SK-N-SH (cell line): ENCODE measurements at regions not wholly inside any gene's neighbourhood (a gene's known extent, or its start where the extent isn't known, plus 50 kb on each side); places are given as distances from the start of the nearest gene placed in this dataset.

Experiments used
- EZH2phosphoT487 ChIP-seq: fragments of 200-600 bp; sonication (generic); IDR thresholded peaks from 2 replicates; pipeline ENCODE4 v1.6.1; 2017; ENCODE audit warnings: low read depth, mixed run types, mild to moderate bottlenecking, antibody characterized with exemption, moderate library complexity, borderline replicate concordance
- JUND ChIP-seq: IDR thresholded peaks from 2 replicates; pipeline ENCODE4 v1.4.0; 2012
- MEF2A ChIP-seq: IDR thresholded peaks from 2 replicates; pipeline ENCODE4 v1.4.0; 2012; ENCODE audit warnings: low read depth, borderline replicate concordance
- NFIC ChIP-seq: IDR thresholded peaks from 2 replicates; pipeline ENCODE4 v1.4.0; 2012; ENCODE audit warnings: borderline replicate concordance
- NRF1 ChIP-seq: IDR thresholded peaks from 2 replicates; pipeline ENCODE4 v1.6.1; 2012; ENCODE audit warnings: low read depth, mild to moderate bottlenecking, low read length
- POLR2AphosphoS5 ChIP-seq: IDR thresholded peaks from 2 replicates; pipeline ENCODE4 v1.6.1; 2012; ENCODE audit warnings: low read depth, low read length
- RCOR1 ChIP-seq: fragments of 150-350 bp; IDR thresholded peaks from 2 replicates; pipeline ENCODE4 v1.6.1; 2017; ENCODE audit warnings: antibody characterized with exemption, low read length
- SIN3A ChIP-seq: IDR thresholded peaks from 2 replicates; pipeline ENCODE4 v1.6.1; 2012; ENCODE audit warnings: low read depth, mild to moderate bottlenecking, low read length, moderate library complexity, borderline replicate concordance
- TAF1 ChIP-seq: IDR thresholded peaks from 2 replicates; pipeline ENCODE4 v1.6.1; 2012; ENCODE audit warnings: low read depth, mild to moderate bottlenecking, low read length, moderate library complexity, borderline replicate concordance
- TCF12 ChIP-seq: IDR thresholded peaks from 2 replicates; pipeline ENCODE4 v1.4.0; 2012
- TF ChIP-seq, protein P1 (sequence below): fragments of 200-600 bp; sonication (generic); IDR thresholded peaks from 2 replicates; pipeline ENCODE4 v1.6.1; 2017; ENCODE audit warnings: antibody characterized with exemption, mild to moderate bottlenecking, moderate library complexity
- TF ChIP-seq, protein P2 (sequence below): fragments of 150-350 bp; IDR thresholded peaks from 2 replicates; pipeline ENCODE4 v1.6.1; 2017; ENCODE audit warnings: antibody characterized with exemption, low read length, low read depth, borderline replicate concordance

DNA sequence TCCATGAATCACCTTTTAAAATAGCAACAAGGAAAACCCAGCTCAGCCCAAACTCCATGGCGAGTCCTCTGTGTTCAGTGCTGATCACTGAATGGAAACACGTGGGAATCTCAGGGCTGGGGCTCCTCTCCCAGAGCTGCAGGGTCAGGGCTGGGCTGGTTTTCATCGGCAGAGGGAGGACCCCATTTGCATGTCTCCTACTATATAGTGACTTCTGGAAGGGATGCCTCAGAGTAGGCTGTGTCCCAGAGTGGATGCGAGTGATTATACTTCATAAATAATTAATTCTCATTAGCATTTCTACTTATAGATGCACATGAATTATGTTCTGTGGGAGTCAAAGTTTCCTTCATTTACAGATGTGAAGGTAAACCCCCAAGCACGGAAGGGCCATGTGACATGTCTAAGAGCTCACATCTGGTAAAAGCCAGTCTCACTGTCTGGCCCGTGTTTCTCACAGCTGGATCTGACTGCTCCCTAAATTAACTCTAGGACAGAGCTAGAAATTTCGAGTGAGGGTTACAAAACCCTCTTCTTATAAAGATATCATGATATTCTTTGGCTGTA, 685.0 kb downstream of the TMEM121 start:
- TF ChIP-seq JUND (no peak), POLR2AphosphoS5 (no peak), SIN3A (no peak), TAF1 (no peak), NFIC (no peak), NRF1 (no peak), MEF2A (no peak), EZH2phosphoT487 (no peak), RCOR1 (no peak), TCF12 (no peak)
- TF ChIP-seq, protein P1, sequence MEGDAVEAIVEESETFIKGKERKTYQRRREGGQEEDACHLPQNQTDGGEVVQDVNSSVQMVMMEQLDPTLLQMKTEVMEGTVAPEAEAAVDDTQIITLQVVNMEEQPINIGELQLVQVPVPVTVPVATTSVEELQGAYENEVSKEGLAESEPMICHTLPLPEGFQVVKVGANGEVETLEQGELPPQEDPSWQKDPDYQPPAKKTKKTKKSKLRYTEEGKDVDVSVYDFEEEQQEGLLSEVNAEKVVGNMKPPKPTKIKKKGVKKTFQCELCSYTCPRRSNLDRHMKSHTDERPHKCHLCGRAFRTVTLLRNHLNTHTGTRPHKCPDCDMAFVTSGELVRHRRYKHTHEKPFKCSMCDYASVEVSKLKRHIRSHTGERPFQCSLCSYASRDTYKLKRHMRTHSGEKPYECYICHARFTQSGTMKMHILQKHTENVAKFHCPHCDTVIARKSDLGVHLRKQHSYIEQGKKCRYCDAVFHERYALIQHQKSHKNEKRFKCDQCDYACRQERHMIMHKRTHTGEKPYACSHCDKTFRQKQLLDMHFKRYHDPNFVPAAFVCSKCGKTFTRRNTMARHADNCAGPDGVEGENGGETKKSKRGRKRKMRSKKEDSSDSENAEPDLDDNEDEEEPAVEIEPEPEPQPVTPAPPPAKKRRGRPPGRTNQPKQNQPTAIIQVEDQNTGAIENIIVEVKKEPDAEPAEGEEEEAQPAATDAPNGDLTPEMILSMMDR, result no peak
- TF ChIP-seq, protein P2, sequence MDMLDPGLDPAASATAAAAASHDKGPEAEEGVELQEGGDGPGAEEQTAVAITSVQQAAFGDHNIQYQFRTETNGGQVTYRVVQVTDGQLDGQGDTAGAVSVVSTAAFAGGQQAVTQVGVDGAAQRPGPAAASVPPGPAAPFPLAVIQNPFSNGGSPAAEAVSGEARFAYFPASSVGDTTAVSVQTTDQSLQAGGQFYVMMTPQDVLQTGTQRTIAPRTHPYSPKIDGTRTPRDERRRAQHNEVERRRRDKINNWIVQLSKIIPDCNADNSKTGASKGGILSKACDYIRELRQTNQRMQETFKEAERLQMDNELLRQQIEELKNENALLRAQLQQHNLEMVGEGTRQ, result no peak
